ENCODE measurements at regions not wholly inside any gene's neighbourhood (a gene's known extent, or its start where the extent isn't known, plus 50 kb on each side); places are given as distances from the start of the nearest gene placed in this dataset.
"Not testable (repeated sequence)": the region's sequence is repeated elsewhere in the genome, so short reads cannot be mapped to it uniquely, and the experiment has no call there.

DNA sequence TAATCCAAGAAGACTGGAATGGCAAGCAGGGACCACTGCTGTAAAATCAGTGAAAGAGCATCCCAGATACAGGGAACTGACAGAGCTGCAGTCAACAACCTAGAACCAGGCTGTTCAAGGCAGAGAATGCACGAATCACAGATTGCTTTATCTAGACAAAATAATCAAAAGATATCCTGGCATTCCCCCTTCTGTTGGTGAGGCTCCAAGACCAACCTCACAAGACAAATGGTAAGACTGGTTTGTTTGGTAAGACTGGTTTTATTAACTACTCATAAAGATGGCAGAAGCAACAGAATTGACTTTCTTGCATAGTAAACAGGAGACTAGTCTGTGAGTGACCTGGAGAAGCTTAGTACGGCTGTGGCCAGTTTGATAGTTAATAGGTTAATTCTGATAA is 88.8 kb upstream of the AHI1 start:
- DNase-seq: peak; percentile 62
- H3K4me1 Mint-ChIP-seq: peaks cover 72% of the 10 kb centered on the region
- peak overlapping the region; percentile 97 for H3K27ac Mint-ChIP-seq
- H3K9me3 Mint-ChIP-seq: peaks cover 37% of the 10 kb centered on the region
- peaks cover 66% of the 10 kb centered on the region for H3K36me3 Mint-ChIP-seq (ENCODE audit: low read depth)
- peak overlapping the region; percentile 40 for H3K4me3 Mint-ChIP-seq
- H3K27me3 Mint-ChIP-seq: no peaks in the 10 kb centered on the region
- intact Hi-C loops (cut with micrococcal nuclease): loop anchor here (1.0 to 2.0 kb wide), 3 partner anchors 9 to 49 kb away; no protein-coding TSS in a partner anchor

GRCh38 chr6:135586844-135587243 is 89.3 kb upstream of the AHI1 start:
- peak; percentile 89 for DNase-seq
- peaks cover 38% of the 10 kb centered on the region for H3K9me3 Mint-ChIP-seq
- peaks cover 70% of the 10 kb centered on the region for H3K4me1 Mint-ChIP-seq
- intact Hi-C loops (cut with micrococcal nuclease): loop anchor here (1.0 to 2.0 kb wide), 5 partner anchors 10 to 50 kb away; no protein-coding TSS in a partner anchor
- peaks cover 66% of the 10 kb centered on the region for H3K36me3 Mint-ChIP-seq (ENCODE audit: low read depth)
- peak overlapping the region; percentile 34 for H3K4me3 Mint-ChIP-seq
- no peaks in the 10 kb centered on the region for H3K27me3 Mint-ChIP-seq
- peak overlapping the region; percentile 97 for H3K27ac Mint-ChIP-seq

GRCh38 chr6:135592276-135592675 is 94.7 kb upstream of the AHI1 start:
- Mint-ChIP-seq H3K27ac (peak overlapping the region; percentile 83), H3K27me3 (no peaks in the 10 kb centered on the region), H3K4me3 (peak overlapping the region; percentile 53), H3K9me3 (peaks cover 47% of the 10 kb centered on the region), H3K4me1 (peaks cover 39% of the 10 kb centered on the region), H3K36me3 (ENCODE audit: low read depth) (peaks cover 64% of the 10 kb centered on the region)
- intact Hi-C loops (cut with micrococcal nuclease): no loop called here
- DNase-seq: no peak

GRCh38 chr6:135594000-135594399 is 96.5 kb upstream of the AHI1 start:
- Mint-ChIP-seq H3K4me3 (no peak overlapping the region), H3K27me3 (no peaks in the 10 kb centered on the region), H3K27ac (no peak overlapping the region), H3K36me3 (ENCODE audit: low read depth) (peaks cover 68% of the 10 kb centered on the region), H3K4me1 (peaks cover 37% of the 10 kb centered on the region), H3K9me3 (peaks cover 45% of the 10 kb centered on the region)
- intact Hi-C loops (cut with micrococcal nuclease): no loop called here
- DNase-seq: no peak

DNA sequence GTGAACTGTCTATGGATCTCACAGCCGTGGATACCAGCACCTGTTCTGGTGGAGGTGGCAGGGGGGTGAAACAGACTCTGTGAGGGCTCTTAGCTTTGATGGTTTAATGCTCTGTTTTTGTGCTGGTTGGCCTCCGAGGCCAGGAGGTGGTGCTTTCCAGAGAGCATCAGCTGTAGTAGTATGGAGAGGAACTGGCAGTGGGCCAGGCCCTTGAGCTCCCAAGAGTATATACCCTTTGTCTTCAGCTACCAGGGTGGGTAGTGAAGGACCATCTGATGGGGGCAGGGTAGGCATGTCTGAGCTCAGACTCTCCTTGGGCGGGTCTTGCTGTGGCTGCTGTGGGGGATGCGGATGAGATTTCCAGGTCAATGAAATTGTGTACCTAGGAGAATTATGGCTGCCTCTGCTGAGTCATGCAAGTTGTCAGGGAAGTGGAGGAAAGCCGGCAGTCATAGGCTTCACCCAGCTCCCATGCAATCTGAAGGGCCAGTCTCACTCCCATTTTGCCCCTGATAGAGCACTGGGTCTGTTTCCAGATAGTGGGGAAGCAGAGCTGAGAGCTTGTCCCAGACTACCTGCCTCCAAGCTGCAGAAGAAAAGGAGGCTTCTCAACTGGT is 102.7 kb upstream of the AHI1 start:
- H3K9me3 Mint-ChIP-seq: peaks cover 32% of the 10 kb centered on the region
- H3K27me3 Mint-ChIP-seq: no peaks in the 10 kb centered on the region
- no peak for DNase-seq
- H3K4me1 Mint-ChIP-seq: peaks cover 30% of the 10 kb centered on the region
- intact Hi-C loops (cut with micrococcal nuclease): no loop called here
- no peak overlapping the region for H3K4me3 Mint-ChIP-seq
- H3K27ac Mint-ChIP-seq: peak overlapping the region; percentile 55
- peaks cover 64% of the 10 kb centered on the region for H3K36me3 Mint-ChIP-seq (ENCODE audit: low read depth)

DNA sequence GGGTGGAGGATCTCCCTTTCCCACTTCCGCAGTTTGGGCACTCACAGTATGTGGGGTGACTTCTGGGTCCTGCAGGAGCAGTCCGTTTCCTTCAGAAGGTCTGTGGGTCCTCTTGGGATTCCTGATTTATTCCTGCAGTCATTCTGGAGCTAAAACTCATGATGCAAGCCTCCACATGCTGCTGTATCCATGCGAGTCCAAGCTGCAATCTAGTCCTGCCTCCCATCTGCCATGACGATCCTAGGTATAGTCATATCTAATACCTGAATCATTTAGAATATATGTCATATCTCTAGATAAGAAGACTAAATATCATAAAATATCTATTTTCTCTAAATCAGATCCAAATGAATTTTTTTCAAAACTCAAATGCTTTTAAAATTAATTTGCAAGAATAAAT is 103.4 kb upstream of the AHI1 start:
- H3K9me3 Mint-ChIP-seq: peaks cover 32% of the 10 kb centered on the region
- intact Hi-C loops (cut with micrococcal nuclease): no loop called here
- no peak for DNase-seq
- peak overlapping the region; percentile 64 for H3K27ac Mint-ChIP-seq
- H3K27me3 Mint-ChIP-seq: no peaks in the 10 kb centered on the region
- H3K36me3 Mint-ChIP-seq (ENCODE audit: low read depth): peaks cover 59% of the 10 kb centered on the region
- H3K4me1 Mint-ChIP-seq: peaks cover 34% of the 10 kb centered on the region
- no peak overlapping the region for H3K4me3 Mint-ChIP-seq

GRCh38 chr6:135601857-135602256 is 104.3 kb upstream of the AHI1 start:
- DNase-seq: no peak
- no peak overlapping the region for H3K4me3 Mint-ChIP-seq
- peaks cover 42% of the 10 kb centered on the region for H3K4me1 Mint-ChIP-seq
- intact Hi-C loops (cut with micrococcal nuclease): no loop called here
- H3K27me3 Mint-ChIP-seq: no peaks in the 10 kb centered on the region
- peaks cover 55% of the 10 kb centered on the region for H3K36me3 Mint-ChIP-seq (ENCODE audit: low read depth)
- peaks cover 29% of the 10 kb centered on the region for H3K9me3 Mint-ChIP-seq
- H3K27ac Mint-ChIP-seq: no peak overlapping the region

DNA sequence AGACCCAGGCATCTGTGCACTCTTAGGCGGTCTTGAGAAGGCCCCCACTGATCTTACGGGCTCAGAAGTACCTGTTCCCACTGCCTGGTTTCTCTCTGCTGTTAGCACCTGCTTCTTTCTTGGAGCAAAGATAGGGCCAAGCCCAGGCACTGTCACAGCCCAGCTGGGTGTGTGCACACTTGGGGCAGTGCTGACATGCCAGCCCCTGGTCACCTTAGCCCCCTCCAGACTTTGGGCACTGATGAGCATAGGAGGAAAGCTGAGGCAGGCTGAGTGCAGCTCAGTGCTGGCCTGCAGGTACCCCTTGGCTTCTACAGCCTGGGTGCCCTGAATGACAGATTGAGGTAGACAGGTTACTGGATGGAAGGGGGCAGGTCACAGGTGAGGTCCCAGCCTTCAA is 105.7 kb upstream of the AHI1 start:
- Mint-ChIP-seq H3K36me3 (ENCODE audit: low read depth) (peaks cover 42% of the 10 kb centered on the region), H3K27me3 (no peaks in the 10 kb centered on the region), H3K4me3 (no peak overlapping the region), H3K4me1 (peaks cover 36% of the 10 kb centered on the region), H3K9me3 (peaks cover 20% of the 10 kb centered on the region), H3K27ac (peak overlapping the region; percentile 90)
- no peak for DNase-seq
- intact Hi-C loops (cut with micrococcal nuclease): no loop called here

DNA sequence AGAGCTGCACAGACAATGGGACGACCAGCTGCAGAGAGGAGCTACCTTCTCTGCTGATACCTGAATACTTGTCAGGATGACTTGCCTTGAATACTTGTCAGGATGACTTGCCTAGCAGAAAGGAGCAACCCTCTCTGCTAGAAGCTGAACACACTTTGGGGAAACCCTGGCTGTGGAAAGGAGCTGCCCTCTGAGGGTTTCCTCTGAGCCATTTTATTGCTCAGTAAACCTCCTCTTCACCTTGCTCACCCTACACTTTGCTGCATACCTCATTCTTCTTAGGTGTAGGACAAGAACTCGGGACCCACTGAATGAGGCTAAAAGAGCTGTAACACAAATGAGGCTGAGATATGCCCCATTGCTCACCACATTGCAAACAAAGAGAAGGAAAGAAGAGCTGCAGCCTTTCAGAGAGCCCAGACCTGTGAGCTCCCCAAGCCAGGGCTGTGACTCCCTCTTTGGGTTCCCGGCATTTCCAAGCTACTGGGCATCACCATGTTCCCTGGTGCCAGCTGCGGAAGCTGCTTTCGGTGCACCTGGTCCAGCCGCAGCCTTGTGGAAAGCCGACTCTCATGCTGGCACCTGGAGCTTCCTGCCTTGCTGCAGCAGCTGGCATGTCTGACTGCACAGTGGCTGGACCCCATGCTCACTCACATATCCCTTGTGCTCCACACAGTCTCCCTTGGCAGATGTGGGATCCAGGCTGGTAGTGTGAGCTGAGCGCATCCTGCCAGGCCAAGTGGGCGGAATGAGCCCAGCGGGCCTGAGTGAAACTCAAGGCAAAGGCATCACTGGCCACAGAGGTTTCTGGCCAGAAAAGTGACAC is 106.7 kb upstream of the AHI1 start:
- Mint-ChIP-seq H3K27me3 (no peaks in the 10 kb centered on the region), H3K36me3 (ENCODE audit: low read depth) (peaks cover 32% of the 10 kb centered on the region), H3K9me3 (peaks cover 14% of the 10 kb centered on the region), H3K4me3 (no peak overlapping the region), H3K4me1 (peaks cover 31% of the 10 kb centered on the region), H3K27ac (peak overlapping the region; percentile 90)
- peak; percentile 56 for DNase-seq
- intact Hi-C loops (cut with micrococcal nuclease): loop anchor here (2.0 kb wide), 2 partner anchors 17 to 43 kb away; no protein-coding TSS in a partner anchor

DNA sequence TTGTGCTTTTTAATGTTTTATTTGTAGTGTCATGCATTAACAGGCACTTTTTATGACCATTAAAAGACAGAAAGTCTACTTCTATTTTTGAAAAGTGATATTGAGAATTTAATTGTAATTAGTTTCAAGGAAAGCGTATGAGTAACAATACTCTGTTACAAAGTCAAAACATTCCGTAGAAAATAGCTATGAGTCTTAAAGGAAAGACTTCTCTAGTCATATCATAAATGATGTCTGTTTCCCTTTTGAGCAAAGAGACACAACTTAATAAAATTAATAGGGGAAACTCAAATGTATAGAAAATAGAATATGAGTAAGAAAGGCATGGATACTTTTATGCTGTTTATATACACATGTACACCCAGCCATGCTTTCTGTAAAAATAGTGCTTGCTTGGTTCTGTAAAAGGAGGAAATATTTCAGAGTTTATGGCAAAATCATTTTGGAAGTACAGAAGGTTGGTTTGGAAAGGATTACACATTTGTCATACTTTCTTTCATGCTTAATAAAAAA is 107.8 kb upstream of the AHI1 start:
- H3K36me3 Mint-ChIP-seq (ENCODE audit: low read depth): peaks cover 23% of the 10 kb centered on the region
- intact Hi-C loops (cut with micrococcal nuclease): loop anchor here (1.0 to 2.0 kb wide), 6 partner anchors 19 to 68 kb away; no protein-coding TSS in a partner anchor

DNA sequence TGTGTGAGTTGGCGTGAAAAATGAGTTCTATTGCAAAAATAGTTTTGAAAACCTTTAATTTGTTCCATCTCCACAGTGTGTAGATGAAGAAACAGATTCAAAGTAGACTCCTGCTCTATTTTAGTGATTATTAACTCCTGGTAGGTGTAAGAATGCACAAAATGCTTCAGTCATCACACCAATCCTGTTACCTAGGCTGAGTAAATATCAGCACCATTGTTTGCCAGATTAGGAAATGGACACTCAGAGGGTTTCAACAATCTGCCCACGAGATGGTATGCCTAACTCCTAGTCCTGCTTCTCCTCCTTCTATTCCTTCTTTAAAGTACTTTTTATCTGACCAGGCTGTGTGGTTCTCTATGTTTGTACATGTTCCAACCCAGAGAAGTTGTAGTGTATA is 108.9 kb upstream of the AHI1 start:
- H3K9me3 Mint-ChIP-seq: peaks cover 9% of the 10 kb centered on the region
- no peak for DNase-seq
- peak overlapping the region; percentile 89 for H3K27ac Mint-ChIP-seq
- H3K27me3 Mint-ChIP-seq: no peaks in the 10 kb centered on the region
- intact Hi-C loops (cut with micrococcal nuclease): no loop called here
- H3K4me1 Mint-ChIP-seq: peaks cover 28% of the 10 kb centered on the region
- peaks cover 23% of the 10 kb centered on the region for H3K36me3 Mint-ChIP-seq (ENCODE audit: low read depth)
- peak overlapping the region; percentile 44 for H3K4me3 Mint-ChIP-seq

More for the DNA sequence above, 107.8 kb upstream of the AHI1 start:
- Mint-ChIP-seq H3K4me3 (peak overlapping the region; percentile 19), H3K4me1 (peaks cover 25% of the 10 kb centered on the region), H3K9me3 (peaks cover 4% of the 10 kb centered on the region), H3K27ac (peak overlapping the region; percentile 89), H3K27me3 (no peaks in the 10 kb centered on the region)
- DNase-seq: no peak

GRCh38 chr6:135608031-135608430 is 110.5 kb upstream of the AHI1 start:
- Mint-ChIP-seq H3K36me3 (ENCODE audit: low read depth) (peaks cover 18% of the 10 kb centered on the region), H3K4me3 (no peak overlapping the region), H3K27me3 (peaks cover 2% of the 10 kb centered on the region), H3K9me3 (peaks cover 16% of the 10 kb centered on the region), H3K4me1 (peaks cover 28% of the 10 kb centered on the region), H3K27ac (peak overlapping the region; percentile 76)
- intact Hi-C loops (cut with micrococcal nuclease): no loop called here
- no peak for DNase-seq

DNA sequence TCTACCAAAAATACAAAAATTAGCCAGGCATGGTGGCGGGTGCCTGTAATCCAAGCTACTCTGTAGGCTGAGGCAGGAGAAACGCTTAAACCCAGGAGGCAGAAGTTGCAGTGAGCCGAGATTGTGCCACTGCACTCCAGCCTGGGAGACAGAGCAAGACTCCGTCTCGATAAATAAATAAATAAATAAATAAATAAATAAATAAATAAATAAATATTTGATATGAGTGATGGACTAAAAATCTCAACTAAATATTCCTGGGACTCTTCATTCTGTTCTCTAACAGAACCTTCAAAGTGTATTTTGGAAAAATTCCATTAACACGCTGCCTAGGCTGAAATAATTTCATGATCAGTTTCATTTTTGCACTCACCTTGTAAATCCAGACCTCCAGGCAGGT is 112.7 kb upstream of the AHI1 start:
- Mint-ChIP-seq H3K36me3 (ENCODE audit: low read depth) (peaks cover 12% of the 10 kb centered on the region), H3K9me3 (peaks cover 16% of the 10 kb centered on the region), H3K4me1 (peaks cover 20% of the 10 kb centered on the region)
- DNase-seq; H3K4me3 Mint-ChIP-seq; intact Hi-C loops (cut with micrococcal nuclease); H3K27ac Mint-ChIP-seq; H3K27me3 Mint-ChIP-seq: not testable (repeated sequence)

GRCh38 chr6:135616655-135617054 is 119.1 kb upstream of the AHI1 start:
- peaks cover 15% of the 10 kb centered on the region for H3K4me1 Mint-ChIP-seq
- H3K9me3 Mint-ChIP-seq: peaks cover 18% of the 10 kb centered on the region
- no peak for DNase-seq
- intact Hi-C loops (cut with micrococcal nuclease): no loop called here
- no peak overlapping the region for H3K4me3 Mint-ChIP-seq
- H3K36me3 Mint-ChIP-seq (ENCODE audit: low read depth): peaks cover 20% of the 10 kb centered on the region
- H3K27ac Mint-ChIP-seq: no peak overlapping the region
- H3K27me3 Mint-ChIP-seq: peaks cover 2% of the 10 kb centered on the region
